8988T (cell line): ENCODE measurements at regions not wholly inside any gene's neighbourhood (a gene's known extent, or its start where the extent isn't known, plus 50 kb on each side); places are given as distances from the start of the nearest gene placed in this dataset.
"Not testable (repeated sequence)": the region's sequence is repeated elsewhere in the genome, so short reads cannot be mapped to it uniquely, and the experiment has no call there.

Source experiments
- DNase-seq: peaks from one replicate; pipeline ENCODE4 v3.0.0; 2011

DNA sequence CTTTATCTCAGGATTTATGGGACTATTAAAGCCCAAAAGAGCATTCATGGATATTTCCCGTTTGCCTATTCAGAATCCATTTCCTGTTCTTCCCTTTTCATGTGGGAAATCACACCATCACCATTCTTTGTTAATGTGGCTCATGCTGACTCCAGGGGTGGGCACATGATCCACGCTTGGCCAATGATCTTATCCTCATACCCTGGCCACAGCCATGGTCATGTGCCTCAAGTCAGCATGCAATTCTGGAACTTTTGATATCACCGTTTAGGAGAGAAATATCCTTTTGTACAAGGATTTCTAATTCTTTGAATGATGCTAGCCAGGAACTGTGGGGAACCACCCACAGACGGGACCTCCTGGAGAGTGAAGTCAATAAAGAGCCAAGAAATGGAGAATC lies 272.2 kb downstream of the PRELID2 start:
- no peak for DNase-seq

DNA sequence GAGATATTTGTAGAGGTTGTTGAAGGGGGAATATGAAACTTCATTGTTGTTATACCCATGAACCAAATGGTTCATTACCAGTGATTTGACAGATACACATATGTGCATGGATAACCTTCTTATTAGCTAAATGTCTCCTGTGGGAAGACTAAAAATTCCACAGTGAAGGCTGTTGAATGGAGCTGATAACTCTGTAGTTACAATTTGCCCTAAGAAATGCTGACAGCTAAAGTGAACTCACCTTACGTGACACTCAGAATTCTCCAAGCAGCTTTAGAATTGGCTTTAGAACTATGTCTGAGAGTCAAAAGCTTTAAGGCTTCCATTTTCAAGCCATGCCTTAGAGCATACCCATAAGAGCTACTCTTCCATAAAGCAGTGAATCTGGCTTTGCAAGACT lies 276.9 kb downstream of the PRELID2 start:
- no peak for DNase-seq

DNA sequence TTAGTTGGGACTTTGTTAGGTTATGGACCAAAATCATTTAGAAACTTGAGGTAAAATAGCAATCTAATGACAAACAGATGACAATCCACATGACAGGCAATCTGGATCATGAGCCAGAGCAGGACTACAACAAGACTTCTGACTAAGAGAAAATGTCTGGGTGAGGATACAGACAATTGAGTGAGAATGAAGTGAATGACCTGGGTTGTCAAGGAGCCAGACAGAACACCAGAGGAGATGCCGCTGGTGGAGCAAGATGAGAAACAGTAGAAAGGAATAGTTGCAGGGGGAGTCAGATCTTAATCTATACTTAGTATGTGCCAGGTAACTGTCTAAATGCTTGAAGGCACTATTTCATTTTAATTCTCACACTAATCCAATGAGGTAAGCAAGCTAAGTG lies 277.8 kb downstream of the PRELID2 start:
- no peak for DNase-seq

DNA sequence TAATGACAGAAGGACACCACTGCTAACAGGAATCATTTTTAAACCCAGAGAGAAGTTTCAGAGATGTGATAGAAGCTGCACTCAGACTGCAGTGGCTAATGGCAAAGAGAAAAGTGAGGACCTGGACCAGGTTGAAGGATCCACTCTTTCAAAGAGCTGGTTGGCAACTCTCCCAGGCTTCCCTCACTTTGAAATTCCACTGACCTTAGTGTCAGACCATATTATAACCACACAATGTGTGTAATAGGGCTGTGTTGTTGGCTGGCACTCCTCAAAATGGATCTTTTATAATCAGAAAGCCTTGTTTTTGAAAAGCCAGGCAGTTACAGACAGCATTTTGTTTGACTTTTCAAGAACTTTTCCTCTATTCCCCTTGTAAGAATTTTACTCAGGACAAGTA lies 280.7 kb downstream of the PRELID2 start:
- no peak for DNase-seq

DNA sequence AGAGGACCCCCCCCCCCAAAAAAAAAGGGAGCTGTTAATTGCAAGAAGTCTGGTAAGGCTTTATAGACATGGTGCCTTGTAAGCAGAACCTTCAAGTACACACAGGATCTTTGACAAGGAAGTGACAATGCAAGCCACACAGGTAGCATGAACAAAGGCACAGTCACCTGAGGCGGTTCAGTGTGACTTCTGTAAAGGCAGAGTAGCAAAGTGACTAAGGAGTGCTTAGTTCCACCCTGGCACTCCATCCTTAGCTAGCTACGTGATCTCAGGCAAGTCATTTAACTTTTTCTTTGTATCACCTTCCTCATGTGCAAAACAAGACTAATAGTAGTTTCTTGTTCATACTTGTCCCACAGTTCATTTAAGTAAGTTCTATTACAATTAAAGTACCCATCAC lies 282.0 kb downstream of the PRELID2 start:
- DNase-seq = no peak

DNA sequence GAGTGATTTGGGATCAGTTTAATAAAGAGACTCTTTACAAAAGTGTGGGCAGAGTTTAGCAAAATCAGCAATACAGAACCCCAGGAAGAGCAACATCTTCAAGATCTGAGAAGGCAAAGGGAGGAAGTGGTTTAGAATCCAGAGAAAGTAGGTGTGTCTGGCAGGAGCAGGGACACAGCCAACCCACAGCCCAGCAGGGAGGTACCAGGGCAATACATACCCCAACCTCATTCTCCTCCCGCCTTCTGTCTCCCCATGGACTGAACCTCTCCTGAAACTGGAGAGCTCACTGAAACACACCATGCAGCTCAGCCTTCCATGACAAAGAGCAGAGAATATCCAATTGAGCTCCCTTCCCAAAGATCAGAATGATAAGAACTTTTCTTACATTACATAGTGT lies 283.4 kb downstream of the PRELID2 start:
- DNase-seq = no peak

DNA sequence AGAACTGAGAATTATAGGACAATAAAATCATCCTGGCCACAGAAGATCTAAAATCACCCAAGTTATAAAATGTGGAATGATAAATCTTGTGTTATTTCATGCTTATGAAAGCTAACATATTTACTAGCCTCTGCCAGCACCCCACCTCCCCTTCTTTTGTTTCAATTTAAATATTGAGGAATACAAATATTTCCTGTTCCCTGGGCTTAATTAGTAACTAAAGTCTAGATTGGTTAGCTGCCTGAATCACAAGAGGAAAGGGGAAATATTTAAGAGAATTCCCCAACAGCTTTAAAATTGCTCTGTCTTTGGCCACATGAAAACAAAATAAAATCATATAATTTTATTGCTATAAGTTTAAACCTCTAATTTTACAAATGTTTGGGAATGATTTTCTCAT lies 287.0 kb downstream of the PRELID2 start:
- DNase-seq = no peak

DNA sequence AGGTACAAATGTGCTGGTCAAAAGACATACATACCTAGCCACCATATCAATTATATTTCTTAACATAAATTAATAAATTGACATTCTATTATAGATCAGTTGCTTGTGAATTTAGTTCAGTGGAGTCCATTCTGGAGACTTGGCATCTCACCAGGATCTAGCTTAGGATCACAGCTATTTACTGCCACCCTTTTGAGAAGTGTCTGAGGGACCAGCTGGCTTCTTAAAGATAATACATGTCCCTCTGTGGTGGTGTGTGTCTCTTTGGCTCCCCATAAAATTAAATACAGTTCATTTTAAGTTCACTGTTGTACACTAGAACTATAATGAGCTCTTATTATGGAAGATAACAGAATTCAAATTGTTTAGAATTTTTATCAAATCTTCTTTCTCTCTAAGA lies 290.7 kb downstream of the PRELID2 start:
- no peak for DNase-seq

DNA sequence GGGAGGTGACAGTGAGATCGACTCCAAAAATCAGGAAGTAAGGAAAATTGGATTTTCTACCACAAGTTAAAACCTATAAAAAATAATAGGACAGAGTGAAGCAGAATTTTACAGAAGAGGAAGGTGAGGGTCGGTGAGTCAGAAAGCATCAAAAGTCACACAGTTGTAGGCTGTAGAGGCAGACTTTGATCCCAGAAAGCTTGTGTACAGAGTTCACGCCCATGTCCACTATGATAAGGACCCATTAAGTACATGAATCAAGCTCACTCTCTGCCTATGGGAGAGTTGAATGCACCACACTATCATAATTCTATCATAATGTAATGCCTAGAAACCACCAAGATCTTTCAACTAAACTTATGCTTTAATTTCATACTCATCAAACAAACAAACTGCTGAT lies 291.2 kb downstream of the PRELID2 start:
- no peak for DNase-seq

DNA sequence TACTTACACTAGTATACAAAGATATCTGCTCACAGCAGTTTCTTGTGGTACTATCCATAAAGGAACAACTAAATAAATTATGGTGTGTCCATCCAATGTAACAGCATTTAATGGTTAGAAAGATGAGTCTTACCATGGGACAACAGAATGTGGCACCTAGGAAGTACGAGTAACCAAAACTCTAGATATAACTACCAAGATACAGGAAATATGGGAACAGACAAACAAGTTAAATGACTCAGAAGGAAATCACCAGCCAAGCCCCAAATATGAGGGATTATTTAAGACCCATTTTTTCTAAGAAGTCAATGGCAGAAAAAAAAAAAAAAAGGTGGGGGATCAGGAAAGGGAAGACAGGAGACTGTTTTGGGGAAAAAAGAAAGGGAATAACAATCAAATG lies 294.8 kb downstream of the PRELID2 start:
- DNase-seq = no peak

DNA sequence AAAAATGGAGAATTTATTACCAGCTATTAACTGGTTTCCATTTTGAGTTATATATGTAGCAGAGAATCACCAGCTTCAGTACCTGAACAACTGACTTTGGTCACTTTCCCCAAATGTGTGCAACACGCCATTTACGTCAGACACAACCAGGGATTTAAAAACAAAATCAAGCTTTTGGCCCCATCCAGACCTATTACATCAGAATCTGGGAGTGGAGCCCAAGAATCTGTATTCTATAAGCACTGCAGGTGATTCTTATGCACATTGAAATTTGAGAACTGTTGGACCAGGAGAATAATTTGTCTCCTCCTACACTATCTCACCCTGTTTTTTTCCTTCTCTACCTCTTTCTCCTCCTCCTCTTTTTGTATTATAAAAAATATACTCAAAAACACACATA lies 295.9 kb downstream of the PRELID2 start:
- no peak for DNase-seq

DNA sequence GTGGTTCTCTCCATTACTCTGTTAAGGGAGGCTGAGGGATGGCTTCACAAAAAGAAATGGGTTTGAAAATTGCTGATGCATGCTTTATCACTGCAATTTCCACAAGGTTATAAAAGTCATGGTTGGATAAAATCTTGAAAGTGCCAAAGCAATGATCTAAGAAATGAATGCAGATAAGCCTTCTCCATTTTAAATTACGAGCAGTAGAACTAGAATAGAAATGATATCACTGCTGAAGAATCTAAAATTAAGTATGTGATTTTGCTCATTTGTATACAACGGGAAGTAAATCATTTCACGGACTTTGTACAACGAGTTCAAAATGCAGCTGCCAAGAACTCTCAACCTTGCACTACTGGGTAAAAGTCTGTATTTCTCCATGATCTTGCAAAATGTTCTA lies 299.0 kb downstream of the PRELID2 start:
- no peak for DNase-seq

DNA sequence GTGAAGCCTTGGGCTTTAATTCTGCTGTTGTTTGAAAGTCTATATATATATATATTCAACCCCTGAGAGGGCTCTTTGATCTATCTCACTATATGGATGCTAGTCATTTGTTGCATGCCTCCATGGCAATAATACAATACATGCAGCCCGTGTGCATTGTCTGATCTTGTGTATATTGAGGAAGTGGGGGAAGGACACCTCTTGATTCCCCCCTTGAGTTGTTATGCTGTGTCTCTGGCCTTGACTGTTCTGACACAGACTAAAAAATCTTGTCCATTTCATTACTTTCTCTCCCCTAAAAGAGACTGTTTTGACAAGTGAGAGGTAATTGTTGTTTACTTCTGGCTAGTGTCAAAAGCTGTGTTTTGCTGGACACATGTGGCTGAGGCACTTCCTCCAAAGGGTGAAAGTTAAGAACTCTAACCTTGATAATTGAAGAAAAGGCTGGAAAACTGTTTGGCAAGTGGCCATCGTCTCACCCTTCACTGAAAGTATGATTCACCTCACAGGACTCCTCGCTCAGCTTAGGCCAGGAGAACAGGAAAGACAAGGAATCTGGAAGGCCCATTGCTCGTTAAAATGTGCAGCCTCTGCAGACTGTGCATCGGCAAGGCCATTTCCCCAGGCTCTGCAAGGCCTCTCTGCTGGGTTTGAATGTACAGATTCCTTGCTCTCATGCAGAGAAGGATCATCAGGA lies 304.0 kb downstream of the PRELID2 start:
- DNase-seq = no peak

DNA sequence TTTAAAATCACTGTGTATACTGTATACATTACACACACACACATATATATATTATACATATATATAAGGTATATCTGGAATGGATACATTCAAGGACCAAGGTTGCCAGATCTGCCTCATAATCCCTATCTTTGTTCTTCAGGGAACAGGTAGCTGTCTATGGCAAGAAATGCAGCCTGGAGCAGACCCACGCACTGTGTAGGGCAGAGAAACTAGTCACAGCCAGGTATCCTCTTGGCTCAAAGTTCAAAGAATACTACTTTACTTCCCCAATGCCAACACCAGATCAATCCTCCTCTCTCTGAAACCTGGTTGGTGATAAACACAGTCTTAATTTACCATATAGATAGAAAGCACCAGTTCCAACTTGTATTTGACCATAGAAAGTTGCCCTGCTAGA lies 313.6 kb downstream of the PRELID2 start:
- DNase-seq = no peak

DNA sequence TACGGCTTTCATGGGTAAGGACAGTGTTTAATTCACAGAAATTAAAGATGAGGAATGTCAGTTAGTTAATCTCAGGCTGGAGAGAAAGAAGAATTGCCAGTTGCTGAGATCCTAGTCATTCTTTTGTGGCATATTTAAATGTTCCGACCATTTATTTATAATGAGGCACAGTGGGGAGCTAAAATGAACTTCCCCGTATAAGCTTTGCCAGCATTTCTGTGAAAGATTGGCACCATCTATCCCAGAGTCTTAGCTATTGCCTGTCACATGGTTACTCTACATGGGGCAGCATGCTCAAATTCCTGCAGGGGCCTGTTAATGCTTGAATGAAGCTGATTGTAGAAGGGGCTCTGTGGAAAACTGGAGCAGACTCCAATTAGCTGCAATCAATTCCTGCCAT lies 314.1 kb downstream of the PRELID2 start:
- DNase-seq = no peak

DNA sequence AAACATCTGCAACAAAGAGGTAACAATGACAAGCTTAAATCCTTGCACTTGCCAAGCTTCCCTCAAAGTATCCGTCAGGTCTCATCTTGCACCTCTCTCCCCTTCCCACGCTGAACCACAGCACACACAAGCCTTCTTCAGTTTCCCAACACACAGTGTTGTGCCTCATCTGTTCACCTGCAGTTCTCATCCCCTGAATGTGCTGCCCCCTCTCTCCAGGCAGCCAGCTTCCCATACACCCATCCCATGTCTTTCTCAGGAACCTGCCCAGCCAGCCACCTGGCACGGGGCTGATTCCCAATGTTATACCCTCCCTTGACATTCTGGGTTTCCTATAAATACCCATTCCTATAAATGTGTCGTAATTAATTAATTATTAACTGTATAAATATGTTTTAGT lies 314.8 kb downstream of the PRELID2 start:
- no peak for DNase-seq

DNA sequence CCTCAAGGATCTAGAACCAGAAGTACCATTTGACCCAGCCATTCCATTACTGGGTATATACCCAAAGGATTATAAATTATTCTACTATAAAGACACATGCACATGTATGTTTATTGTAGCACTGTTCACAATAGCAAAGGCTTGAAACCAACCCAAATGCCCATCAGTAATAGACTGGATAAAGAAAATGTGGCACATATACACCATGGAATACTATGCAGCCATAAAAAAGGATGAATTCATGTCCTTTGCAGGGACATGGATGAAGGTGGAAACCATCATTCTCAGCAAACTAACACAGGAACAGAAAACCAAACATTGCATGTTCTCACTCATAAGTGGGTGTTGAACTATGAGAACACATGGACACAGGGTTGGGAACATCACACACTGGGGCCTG lies 317.6 kb downstream of the PRELID2 start:
- DNase-seq = not testable (repeated sequence)

DNA sequence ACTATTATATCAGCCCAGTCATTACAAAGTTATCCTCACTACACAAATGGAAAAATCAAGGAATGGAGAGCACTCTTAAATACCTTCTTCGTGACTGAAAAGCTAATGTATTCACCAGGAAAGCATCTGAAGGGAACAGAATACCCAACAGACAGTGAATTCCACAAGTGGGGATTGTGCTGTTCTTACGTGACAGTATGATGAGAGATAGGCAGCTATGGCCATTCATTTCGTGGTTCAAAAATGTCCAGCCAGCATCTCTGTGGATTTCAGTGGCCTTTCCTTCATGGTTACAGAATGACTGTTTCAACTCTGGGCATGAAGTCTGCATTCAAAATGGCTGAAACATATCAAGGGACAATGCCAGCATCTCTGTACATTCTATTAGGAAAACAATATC lies 323.8 kb downstream of the PRELID2 start:
- no peak for DNase-seq

DNA sequence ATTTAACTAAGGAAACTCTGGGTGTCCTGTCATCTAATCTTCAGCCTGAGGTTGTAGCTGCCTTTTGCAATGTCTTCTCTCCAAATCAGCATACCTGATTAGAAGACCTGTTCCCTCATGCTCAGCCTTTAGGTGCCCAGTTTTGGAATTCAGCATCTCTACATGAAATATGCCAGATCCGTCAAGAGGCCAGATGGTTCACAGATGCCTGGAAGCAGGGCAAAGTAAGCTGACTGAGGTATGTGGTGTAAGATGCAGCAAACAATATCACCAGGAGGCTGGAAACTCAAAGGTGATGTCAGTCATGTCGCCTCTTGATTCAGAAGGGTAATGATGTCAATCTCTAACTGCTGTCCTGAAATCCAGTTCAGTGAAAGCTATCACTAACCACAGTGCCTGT lies 324.4 kb downstream of the PRELID2 start:
- DNase-seq = no peak

DNA sequence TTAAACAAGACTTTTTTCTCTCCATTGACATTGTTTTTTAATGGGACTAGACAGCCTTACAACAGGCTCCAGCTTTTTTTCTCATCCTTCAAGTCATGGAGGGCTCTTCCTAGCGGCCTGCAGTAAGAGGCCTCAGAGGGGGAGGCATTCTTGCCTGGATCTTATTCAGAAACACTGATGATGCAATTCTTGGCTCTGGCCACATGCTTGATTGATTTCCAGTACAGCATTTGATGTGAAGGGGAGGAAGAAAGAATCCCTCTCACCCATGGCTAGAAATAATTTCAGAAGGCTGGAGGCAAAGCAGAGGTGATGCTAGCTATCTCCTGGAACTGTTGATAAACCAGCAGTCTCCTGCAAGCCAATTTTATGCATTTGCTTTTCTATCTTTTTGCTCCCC lies 324.8 kb downstream of the PRELID2 start:
- no peak for DNase-seq

DNA sequence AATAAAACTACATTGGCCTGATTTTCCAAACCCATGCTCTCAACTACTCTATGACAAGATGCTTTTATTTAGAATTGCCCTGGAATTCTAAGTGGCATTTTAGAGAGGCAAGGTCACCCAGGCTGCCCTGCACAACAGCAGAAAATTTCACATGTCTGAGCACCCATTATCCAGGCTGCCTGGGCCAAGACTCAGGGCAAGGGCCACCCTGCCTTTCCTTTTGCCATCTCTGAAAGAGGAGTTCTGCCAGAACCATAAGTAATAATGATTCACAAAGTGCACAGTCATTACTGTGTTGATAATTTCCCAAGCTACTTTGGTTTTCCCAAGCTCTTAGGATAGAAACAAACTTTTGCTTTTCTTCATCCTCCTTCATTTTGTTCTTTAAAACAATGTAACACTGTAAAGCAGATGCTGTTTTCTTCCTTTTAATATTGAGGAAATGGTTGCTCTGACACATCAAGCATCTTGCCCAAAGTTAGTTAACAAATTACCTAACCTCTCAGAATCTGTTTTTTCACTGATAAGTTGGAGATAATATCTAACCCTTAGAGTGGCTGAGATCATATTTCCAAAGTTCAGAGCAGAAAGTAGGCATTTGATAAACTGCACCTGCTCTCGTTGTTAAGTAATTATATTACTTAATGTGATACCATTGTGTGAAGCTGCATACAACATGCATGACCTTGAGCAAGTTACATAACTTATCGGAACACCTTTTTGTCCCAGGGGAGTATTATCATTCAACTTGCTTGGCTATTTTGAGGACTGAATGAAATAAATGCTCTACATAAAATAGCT lies 325.6 kb downstream of the PRELID2 start:
- DNase-seq = no peak

DNA sequence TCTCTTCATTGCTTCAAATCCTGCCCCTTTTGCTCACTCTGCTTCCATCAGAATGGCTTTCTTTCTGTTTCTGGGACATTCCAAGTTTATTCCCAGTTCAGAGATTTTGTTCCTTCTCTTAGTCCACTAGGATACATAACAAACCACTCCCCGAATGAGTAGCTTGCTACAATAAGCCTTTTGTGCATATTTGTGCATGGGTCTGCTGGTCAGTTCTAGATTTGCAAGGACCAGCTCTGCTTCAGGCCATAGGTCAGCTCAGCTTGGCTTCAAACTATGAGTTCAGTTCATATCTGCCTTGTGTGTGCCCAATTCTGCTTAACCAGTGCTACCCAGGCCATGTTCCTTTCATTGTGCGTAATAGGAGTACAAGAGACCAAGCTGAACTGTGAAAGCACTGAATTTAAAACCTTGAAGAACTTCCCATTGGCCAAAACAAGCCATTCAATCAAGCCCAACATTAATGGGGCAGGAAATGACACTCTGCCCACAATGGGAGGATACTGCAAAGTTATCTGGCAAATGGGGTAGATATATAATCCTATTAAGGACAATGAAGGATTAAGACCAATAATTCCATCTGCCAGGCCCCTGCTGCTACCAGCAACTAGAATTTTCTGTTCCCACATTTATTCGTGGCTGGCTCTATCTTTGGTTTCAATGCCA lies 328.8 kb downstream of the PRELID2 start:
- no peak for DNase-seq

DNA sequence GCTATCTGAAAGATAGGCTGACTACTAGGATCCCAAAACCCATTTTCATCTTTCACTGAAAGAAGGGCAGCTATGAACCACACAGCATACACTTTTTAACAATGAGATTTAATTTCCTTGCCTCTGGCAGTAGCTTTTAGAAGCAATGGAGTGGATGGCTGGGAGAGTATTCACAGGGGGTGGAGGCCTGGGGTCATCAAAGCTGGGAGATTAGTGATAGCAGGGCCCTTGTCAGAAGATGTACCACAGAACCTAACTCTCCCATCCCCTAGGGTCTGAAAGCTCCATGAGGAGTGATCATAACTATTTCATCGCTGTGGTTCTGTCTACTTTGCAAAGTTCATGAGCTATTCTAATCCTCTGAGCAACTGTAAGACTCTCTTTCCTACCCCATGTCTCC lies 332.2 kb downstream of the PRELID2 start:
- DNase-seq = no peak

DNA sequence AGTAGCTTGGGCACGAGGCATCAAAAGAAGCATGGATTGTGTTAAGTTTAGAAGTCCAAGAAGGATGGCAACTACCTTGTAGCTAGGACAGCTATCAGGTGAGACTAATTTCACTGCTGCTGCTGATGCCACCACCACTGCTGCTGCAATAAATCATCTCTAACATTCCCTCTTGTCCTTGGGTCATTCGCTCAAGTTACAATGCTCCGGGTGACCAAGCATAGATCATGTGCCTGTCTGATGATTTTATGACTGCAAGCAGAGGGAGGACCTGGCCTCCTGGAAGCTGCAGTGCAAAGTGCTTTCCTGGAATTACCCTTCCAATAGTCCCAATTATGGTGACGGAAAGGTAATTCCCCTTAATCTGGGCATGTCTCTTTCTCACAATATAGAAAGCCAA lies 334.4 kb downstream of the PRELID2 start:
- DNase-seq = no peak
